ENCODE measurements at regions not wholly inside any gene's neighbourhood (a gene's known extent, or its start where the extent isn't known, plus 50 kb on each side); places are given as distances from the start of the nearest gene placed in this dataset.

GRCh38 chr6:148285205-148285604, 57.4 kb upstream of the SASH1 start:
- H3K4me1 ChIP-seq (ENCODE audit: insufficient read depth, insufficient read length), result no peaks in the 10 kb centered on the region
- no peak overlapping the region for H3K4me3 ChIP-seq (ENCODE audit: insufficient read length, low read depth)
- TF ChIP-seq ZNF274 (IDR thresholded peaks at IDR 0.05; ENCODE audit: low read depth, low read length), result no peak
- TF ChIP-seq YY1 (IDR thresholded peaks at IDR 0.05; ENCODE audit: insufficient read depth, insufficient read length), result no peak
- no peak for TF ChIP-seq SUZ12 (IDR thresholded peaks at IDR 0.05; ENCODE audit: extremely low read depth, insufficient read depth, insufficient read length)
- no peaks in the 10 kb centered on the region for H3K36me3 ChIP-seq (ENCODE audit: insufficient read depth, insufficient read length, low read length)
- no peaks in the 10 kb centered on the region for H3K9me3 ChIP-seq (ENCODE audit: insufficient read depth, low read length)
- peaks cover 3% of the 10 kb centered on the region for H3K27me3 ChIP-seq (ENCODE audit: insufficient read depth, insufficient read length)
- DNase-seq (ENCODE audit: low read depth, low spot score), result no peak
- H3K9ac ChIP-seq (ENCODE audit: insufficient read length, low read depth), result no peak overlapping the region

- TF ChIP-seq SUZ12 (IDR thresholded peaks at IDR 0.05; ENCODE audit: extremely low read depth, insufficient read depth, insufficient read length), result no peak
- TF ChIP-seq YY1 (IDR thresholded peaks at IDR 0.05; ENCODE audit: insufficient read depth, insufficient read length), result no peak
Observed at GRCh38 chr6:148286563-148286962, 56.1 kb upstream of the SASH1 start.

GRCh38 chr6:148287623-148288333, 54.9 kb upstream of the SASH1 start:
- no peak for TF ChIP-seq YY1 (IDR thresholded peaks at IDR 0.05; ENCODE audit: insufficient read depth, insufficient read length)
- no peak for TF ChIP-seq SUZ12 (IDR thresholded peaks at IDR 0.05; ENCODE audit: extremely low read depth, insufficient read depth, insufficient read length)
- TF ChIP-seq ZNF274 (IDR thresholded peaks at IDR 0.05; ENCODE audit: low read depth, low read length), result no peak
- DNase-seq (ENCODE audit: low read depth, low spot score), result no peak
- Histone ChIP-seq H3K9ac (ENCODE audit: insufficient read length, low read depth) (no peak overlapping the region), H3K4me3 (ENCODE audit: insufficient read length, low read depth) (no peak overlapping the region), H3K4me1 (ENCODE audit: insufficient read depth, insufficient read length) (no peaks in the 10 kb centered on the region), H3K36me3 (ENCODE audit: insufficient read depth, insufficient read length, low read length) (no peaks in the 10 kb centered on the region), H3K27me3 (ENCODE audit: insufficient read depth, insufficient read length) (peaks cover 3% of the 10 kb centered on the region), H3K9me3 (ENCODE audit: insufficient read depth, low read length) (no peaks in the 10 kb centered on the region)

More at GRCh38 chr6:148286563-148286962, 56.1 kb upstream of the SASH1 start:
- Histone ChIP-seq H3K36me3 (ENCODE audit: insufficient read depth, insufficient read length, low read length) (no peaks in the 10 kb centered on the region), H3K9me3 (ENCODE audit: insufficient read depth, low read length) (no peaks in the 10 kb centered on the region), H3K27me3 (ENCODE audit: insufficient read depth, insufficient read length) (peaks cover 3% of the 10 kb centered on the region), H3K4me1 (ENCODE audit: insufficient read depth, insufficient read length) (no peaks in the 10 kb centered on the region), H3K4me3 (ENCODE audit: insufficient read length, low read depth) (no peak overlapping the region), H3K9ac (ENCODE audit: insufficient read length, low read depth) (no peak overlapping the region)
- DNase-seq (ENCODE audit: low read depth, low spot score), result no peak

GRCh38 chr6:148288541-148288940, 54.1 kb upstream of the SASH1 start:
- H3K4me1 ChIP-seq (ENCODE audit: insufficient read depth, insufficient read length), result no peaks in the 10 kb centered on the region
- H3K36me3 ChIP-seq (ENCODE audit: insufficient read depth, insufficient read length, low read length), result no peaks in the 10 kb centered on the region
- no peak overlapping the region for H3K9ac ChIP-seq (ENCODE audit: insufficient read length, low read depth)
- no peak for DNase-seq (ENCODE audit: low read depth, low spot score)
- no peaks in the 10 kb centered on the region for H3K9me3 ChIP-seq (ENCODE audit: insufficient read depth, low read length)
- no peak overlapping the region for H3K4me3 ChIP-seq (ENCODE audit: insufficient read length, low read depth)
- TF ChIP-seq YY1 (IDR thresholded peaks at IDR 0.05; ENCODE audit: insufficient read depth, insufficient read length) (no peak), SUZ12 (IDR thresholded peaks at IDR 0.05; ENCODE audit: extremely low read depth, insufficient read depth, insufficient read length) (no peak), ZNF274 (IDR thresholded peaks at IDR 0.05; ENCODE audit: low read depth, low read length) (no peak)
- H3K27me3 ChIP-seq (ENCODE audit: insufficient read depth, insufficient read length), result peaks cover 3% of the 10 kb centered on the region

GRCh38 chr6:148289153-148289552, 53.5 kb upstream of the SASH1 start:
- no peak overlapping the region for H3K4me3 ChIP-seq (ENCODE audit: insufficient read length, low read depth)
- TF ChIP-seq ZNF274 (IDR thresholded peaks at IDR 0.05; ENCODE audit: low read depth, low read length) (no peak), SUZ12 (IDR thresholded peaks at IDR 0.05; ENCODE audit: extremely low read depth, insufficient read depth, insufficient read length) (no peak), YY1 (IDR thresholded peaks at IDR 0.05; ENCODE audit: insufficient read depth, insufficient read length) (no peak)
- no peaks in the 10 kb centered on the region for H3K4me1 ChIP-seq (ENCODE audit: insufficient read depth, insufficient read length)
- no peak overlapping the region for H3K9ac ChIP-seq (ENCODE audit: insufficient read length, low read depth)
- H3K9me3 ChIP-seq (ENCODE audit: insufficient read depth, low read length), result no peaks in the 10 kb centered on the region
- DNase-seq (ENCODE audit: low read depth, low spot score), result no peak
- no peaks in the 10 kb centered on the region for H3K36me3 ChIP-seq (ENCODE audit: insufficient read depth, insufficient read length, low read length)
- peaks cover 3% of the 10 kb centered on the region for H3K27me3 ChIP-seq (ENCODE audit: insufficient read depth, insufficient read length)

GRCh38 chr6:148291876-148292275, 50.8 kb upstream of the SASH1 start:
- Histone ChIP-seq H3K9ac (ENCODE audit: insufficient read length, low read depth) (no peak overlapping the region), H3K36me3 (ENCODE audit: insufficient read depth, insufficient read length, low read length) (no peaks in the 10 kb centered on the region), H3K4me3 (ENCODE audit: insufficient read length, low read depth) (no peak overlapping the region), H3K4me1 (ENCODE audit: insufficient read depth, insufficient read length) (no peaks in the 10 kb centered on the region), H3K9me3 (ENCODE audit: insufficient read depth, low read length) (no peaks in the 10 kb centered on the region), H3K27me3 (ENCODE audit: insufficient read depth, insufficient read length) (peaks cover 1% of the 10 kb centered on the region)
- DNase-seq (ENCODE audit: low read depth, low spot score), result no peak
- TF ChIP-seq SUZ12 (IDR thresholded peaks at IDR 0.05; ENCODE audit: extremely low read depth, insufficient read depth, insufficient read length), result no peak
- TF ChIP-seq ZNF274 (IDR thresholded peaks at IDR 0.05; ENCODE audit: low read depth, low read length), result no peak
- no peak for TF ChIP-seq YY1 (IDR thresholded peaks at IDR 0.05; ENCODE audit: insufficient read depth, insufficient read length)

Data from NT2/D1 (cell line).